ENCODE measurements at regions not wholly inside any gene's neighbourhood (a gene's known extent, or its start where the extent isn't known, plus 50 kb on each side); places are given as distances from the start of the nearest gene placed in this dataset.

GRCh38 chr18:60809937-60810336 lies 437.4 kb upstream of the MC4R start:
- H3K27me3 Mint-ChIP-seq (ENCODE audit: low read depth in 2 of 2): no peaks in the 10 kb centered on the region
- H3K4me1 Mint-ChIP-seq: no peaks in the 10 kb centered on the region
- H3K27ac Mint-ChIP-seq: no peak overlapping the region
- no peak overlapping the region for H3K27ac ChIP-seq (ENCODE audit: low read length)
- TF ChIP-seq CTCF (IDR thresholded peaks at IDR 0.05): no peak
- 73% methylated on average over 1 of the region's 2 CpGs for WGBS (ENCODE audit: insufficient coverage)
- H3K4me1 ChIP-seq (ENCODE audit: control insufficient read depth, insufficient read depth, low read length): no peaks in the 10 kb centered on the region
- intact Hi-C loops (cut with micrococcal nuclease): no loop called here
- H3K9me3 ChIP-seq (ENCODE audit: control insufficient read depth, insufficient read depth, low read length): no peaks in the 10 kb centered on the region
- no peak for ATAC-seq
- H3K36me3 Mint-ChIP-seq: no peaks in the 10 kb centered on the region
- H3K27me3 ChIP-seq (ENCODE audit: control insufficient read depth, insufficient read depth, low read length): no peaks in the 10 kb centered on the region
- no peak overlapping the region for H3K4me3 ChIP-seq (ENCODE audit: low read length)
- no peak for DNase-seq
- peaks cover 0 to 13% of the 10 kb centered on the region in 2 donors for H3K9me3 Mint-ChIP-seq
- H3K36me3 ChIP-seq (ENCODE audit: control insufficient read depth, insufficient read depth, low read length): no peaks in the 10 kb centered on the region
- no peak overlapping the region for H3K4me3 Mint-ChIP-seq

GRCh38 chr18:60812921-60813320 lies 440.3 kb upstream of the MC4R start:
- Histone ChIP-seq H3K27me3 (ENCODE audit: control insufficient read depth, insufficient read depth, low read length) (no peaks in the 10 kb centered on the region), H3K27ac (ENCODE audit: low read length) (no peak overlapping the region), H3K9me3 (ENCODE audit: control insufficient read depth, insufficient read depth, low read length) (no peaks in the 10 kb centered on the region), H3K4me3 (ENCODE audit: low read length) (no peak overlapping the region), H3K36me3 (ENCODE audit: control insufficient read depth, insufficient read depth, low read length) (no peaks in the 10 kb centered on the region), H3K4me1 (ENCODE audit: control insufficient read depth, insufficient read depth, low read length) (no peaks in the 10 kb centered on the region)
- Mint-ChIP-seq H3K27me3 (ENCODE audit: low read depth in 2 of 2) (no peaks in the 10 kb centered on the region), H3K27ac (no peak overlapping the region), H3K4me3 (no peak overlapping the region), H3K36me3 (no peaks in the 10 kb centered on the region), H3K4me1 (no peaks in the 10 kb centered on the region), H3K9me3 (peaks cover 5 to 12% of the 10 kb centered on the region in 2 donors)
- WGBS (ENCODE audit: insufficient coverage): 67% methylated on average over 1 of the region's 2 CpGs
- TF ChIP-seq CTCF (IDR thresholded peaks at IDR 0.05): no peak
- intact Hi-C loops (cut with micrococcal nuclease): no loop called here
- DNase-seq (no peak), ATAC-seq (no peak)

GRCh38 chr18:60826346-60826745 lies 453.8 kb upstream of the MC4R start:
- no peak for TF ChIP-seq CTCF (IDR thresholded peaks at IDR 0.05)
- H3K9me3 ChIP-seq (ENCODE audit: control insufficient read depth, insufficient read depth, low read length): no peaks in the 10 kb centered on the region
- no peaks in the 10 kb centered on the region for H3K4me1 ChIP-seq (ENCODE audit: control insufficient read depth, insufficient read depth, low read length)
- Mint-ChIP-seq H3K27ac (no peak overlapping the region), H3K36me3 (peaks cover 9% of the 10 kb centered on the region), H3K27me3 (ENCODE audit: low read depth in 2 of 2) (no peaks in the 10 kb centered on the region), H3K4me3 (no peak overlapping the region), H3K4me1 (no peaks in the 10 kb centered on the region), H3K9me3 (peaks cover 11 to 15% of the 10 kb centered on the region in 2 donors)
- no peak overlapping the region for H3K27ac ChIP-seq (ENCODE audit: low read length)
- no peaks in the 10 kb centered on the region for H3K36me3 ChIP-seq (ENCODE audit: control insufficient read depth, insufficient read depth, low read length)
- intact Hi-C loops (cut with micrococcal nuclease): no loop called here
- no peak for ATAC-seq
- no peak overlapping the region for H3K4me3 ChIP-seq (ENCODE audit: low read length)
- DNase-seq: no peak
- WGBS (ENCODE audit: insufficient coverage): no CpG with 5 or more reads among the region's 2 CpGs
- no peaks in the 10 kb centered on the region for H3K27me3 ChIP-seq (ENCODE audit: control insufficient read depth, insufficient read depth, low read length)

GRCh38 chr18:60831971-60832370 lies 459.4 kb upstream of the MC4R start:
- ATAC-seq (no peak), DNase-seq (no peak)
- peaks cover 6% of the 10 kb centered on the region for H3K36me3 Mint-ChIP-seq
- peaks cover 13 to 15% of the 10 kb centered on the region in 2 donors for H3K9me3 Mint-ChIP-seq
- Histone ChIP-seq H3K4me3 (ENCODE audit: low read length) (no peak overlapping the region), H3K36me3 (ENCODE audit: control insufficient read depth, insufficient read depth, low read length) (no peaks in the 10 kb centered on the region), H3K27ac (ENCODE audit: low read length) (no peak overlapping the region), H3K9me3 (ENCODE audit: control insufficient read depth, insufficient read depth, low read length) (no peaks in the 10 kb centered on the region), H3K27me3 (ENCODE audit: control insufficient read depth, insufficient read depth, low read length) (no peaks in the 10 kb centered on the region), H3K4me1 (ENCODE audit: control insufficient read depth, insufficient read depth, low read length) (no peaks in the 10 kb centered on the region)
- no peak overlapping the region for H3K4me3 Mint-ChIP-seq
- intact Hi-C loops (cut with micrococcal nuclease): no loop called here
- WGBS (ENCODE audit: insufficient coverage): no CpG with 5 or more reads among the region's 1 CpG
- H3K27ac Mint-ChIP-seq: no peak overlapping the region
- no peaks in the 10 kb centered on the region for H3K4me1 Mint-ChIP-seq
- TF ChIP-seq CTCF (IDR thresholded peaks at IDR 0.05): no peak
- H3K27me3 Mint-ChIP-seq (ENCODE audit: low read depth in 2 of 2): no peaks in the 10 kb centered on the region
